ENCODE measurements at regions not wholly inside any gene's neighbourhood (a gene's known extent, or its start where the extent isn't known, plus 50 kb on each side); places are given as distances from the start of the nearest gene placed in this dataset.

DNA sequence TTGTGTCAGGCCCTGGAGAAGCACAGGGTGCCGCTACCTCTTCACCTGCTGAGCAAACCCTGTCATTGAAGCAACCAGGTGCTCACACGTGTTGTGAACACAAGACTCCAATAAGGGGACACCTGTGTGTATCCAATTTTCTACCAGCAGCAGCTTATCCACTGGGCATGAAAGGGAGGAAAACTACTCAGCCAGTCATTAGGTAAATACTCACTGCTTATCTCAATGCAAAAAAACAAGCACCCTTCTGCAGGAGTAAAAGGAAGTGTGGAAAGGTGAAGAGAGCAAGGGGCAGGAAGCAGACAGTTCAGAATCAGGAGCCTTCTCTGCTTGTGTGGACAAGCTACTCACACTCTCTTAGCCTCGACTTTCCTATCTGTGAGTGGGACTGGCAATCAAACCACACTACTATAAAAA is 148.9 kb downstream of the ETS2 start:
- H3K23ac ChIP-seq (ENCODE audit: low read depth, low read length) = no peak overlapping the region
- dilution Hi-C loops (cut with HindIII; ENCODE audit: low sequenced_read_pairs, unreplicated experiment) = no loop called here
- no peak overlapping the region for H2BK5ac ChIP-seq (ENCODE audit: low read depth, low read length, poor library complexity, severe bottlenecking)
- H4K91ac ChIP-seq (ENCODE audit: insufficient read depth, low read depth, low read length) = no peak overlapping the region; the same call in none of the 2 replicates
- no peak overlapping the region for H2BK20ac ChIP-seq (ENCODE audit: low read depth, low read length)
- H3K4ac ChIP-seq (ENCODE audit: low read depth, low read length) = 0 out of 2 replicates have a peak overlapping the region, but pooled peaks have one; percentile 10
- H4K8ac ChIP-seq (ENCODE audit: low read depth in 2 of 2, low read length in 2 of 2) = no peak overlapping the region
- ChIA-PET POLR2A (ENCODE audit: unreplicated experiment) (no interaction called here), CTCF (no interaction called here)
- H4K20me1 ChIP-seq (ENCODE audit: insufficient read depth, low read length) = no peaks in the 10 kb centered on the region
- intact Hi-C loops (cut with micrococcal nuclease) = no loop called here
- no peak overlapping the region for H4K5ac ChIP-seq (ENCODE audit: low read depth, low read length)
- H3K18ac ChIP-seq (ENCODE audit: low read depth, low read length) = no peak overlapping the region
- in situ Hi-C loops (cut with MboI; ENCODE audit: low sequenced_read_pairs) = no loop called here
- no peaks in the 10 kb centered on the region for H3K36me3 ChIP-seq (ENCODE audit: control insufficient read depth, insufficient read depth, low read length)
- H2AFZ ChIP-seq (replicated peaks; ENCODE audit: low read length, poor library complexity) = no peak overlapping the region
- H3K79me1 ChIP-seq (ENCODE audit: low read depth in 1 of 2, low read length in 2 of 2) = no peaks in the 10 kb centered on the region
- H3K9me3 ChIP-seq (ENCODE audit: control insufficient read depth, insufficient read depth, low read length) = no peaks in the 10 kb centered on the region
- 100% methylated on average over 1 of the region's 3 CpGs; no CpG with 5 or more reads in 1 of the 2 experiments for WGBS, 2 experiments (ENCODE audit: extremely low coverage in 2 of 2, insufficient read length in 1 of 2)
- no peak overlapping the region for H3K56ac ChIP-seq (ENCODE audit: extremely low read depth, insufficient read depth, low read length)
- H2AK5ac ChIP-seq (ENCODE audit: low read depth, low read length) = peak overlapping the region; percentile 57; the same call in 1 of the 2 replicates
- peaks cover 26% of the 10 kb centered on the region for H3K9me1 ChIP-seq (ENCODE audit: insufficient read depth, low read length)
- H2AK9ac ChIP-seq (replicated peaks; ENCODE audit: low read depth, low read length, poor library complexity) = no peak overlapping the region
- H3K14ac ChIP-seq (replicated peaks; ENCODE audit: low read depth, low read length) = no peak overlapping the region
- H2BK120ac ChIP-seq (ENCODE audit: low read depth, low read length) = no peak overlapping the region
- DNase-seq (no peak), ATAC-seq (ENCODE audit: low read depth) (no peak)
- H3K9ac ChIP-seq (ENCODE audit: low read depth, low read length) = no peak overlapping the region
- no peak overlapping the region for H3K27ac ChIP-seq (ENCODE audit: insufficient read depth, low read length)
- no peaks in the 10 kb centered on the region for H3K27me3 ChIP-seq (ENCODE audit: control insufficient read depth, insufficient read depth, low read length)
- TF ChIP-seq, protein P1, sequence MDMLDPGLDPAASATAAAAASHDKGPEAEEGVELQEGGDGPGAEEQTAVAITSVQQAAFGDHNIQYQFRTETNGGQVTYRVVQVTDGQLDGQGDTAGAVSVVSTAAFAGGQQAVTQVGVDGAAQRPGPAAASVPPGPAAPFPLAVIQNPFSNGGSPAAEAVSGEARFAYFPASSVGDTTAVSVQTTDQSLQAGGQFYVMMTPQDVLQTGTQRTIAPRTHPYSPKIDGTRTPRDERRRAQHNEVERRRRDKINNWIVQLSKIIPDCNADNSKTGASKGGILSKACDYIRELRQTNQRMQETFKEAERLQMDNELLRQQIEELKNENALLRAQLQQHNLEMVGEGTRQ (IDR thresholded peaks at IDR 0.05; ENCODE audit: low read depth, low read length) = no peak
- TF ChIP-seq NFE2L2 (IDR thresholded peaks at IDR 0.05; ENCODE audit: low read depth, low read length) (no peak), POLR2A (IDR thresholded peaks at IDR 0.05; ENCODE audit: low read depth, low read length) (no peak), FOS (IDR thresholded peaks at IDR 0.05; ENCODE audit: low read depth, low read length) (no peak), MXI1 (IDR thresholded peaks at IDR 0.05; ENCODE audit: borderline replicate concordance, low read depth, low read length) (no peak), MAFK (IDR thresholded peaks at IDR 0.05; ENCODE audit: low read depth, low read length) (no peak), BHLHE40 (IDR thresholded peaks at IDR 0.05; ENCODE audit: low read depth, low read length) (no peak), RCOR1 (IDR thresholded peaks at IDR 0.05; ENCODE audit: insufficient replicate concordance, low read length) (no peak), CTCF (conservative IDR thresholded peaks at IDR 0.05; ENCODE audit: low read depth, low read length) (no peak)
- peaks cover 32% of the 10 kb centered on the region for H3K4me1 ChIP-seq (ENCODE audit: control insufficient read depth, insufficient read depth, low read length)
- H3K4me2 ChIP-seq (ENCODE audit: low read depth, low read length) = no peak overlapping the region
- 0 out of 3 replicates have a peak overlapping the region, but pooled peaks have one; percentile 2 for H2BK15ac ChIP-seq (ENCODE audit: low read depth, low read length)
- no TSS peak for BruUV-seq (replicated peaks)
- H3K4me3 ChIP-seq (ENCODE audit: insufficient read depth, low read depth, low read length) = no peak overlapping the region
